Psoas muscle (tissue), 7 donors: ENCODE measurements at regions not wholly inside any gene's neighbourhood (a gene's known extent, or its start where the extent isn't known, plus 50 kb on each side); places are given as distances from the start of the nearest gene placed in this dataset.

Source experiments
- ATAC-seq, 4 donors: fragments of 200-7000 bp; cut with Tn5 transposase; one replicate each; pipeline ENCODE4 v1.9.1; 2020; ENCODE audit warnings: moderate library complexity in 3 of 4, mild to moderate bottlenecking in 2 of 4
- DNase-seq, 2 donors: peaks; one replicate each; pipeline ENCODE4 v3.0.0-alpha.2; 2020
- H3K27ac ChIP-seq: fragments of 200-600 bp; one replicate; pipeline ENCODE4 v1.8.0; 2022
- H3K27me3 ChIP-seq, 3 donors: fragments of 200-600 bp in 1 of 3; one replicate each; pipeline versions ENCODE4 v1.6.1 to v1.8.0; 2013 to 2022; ENCODE audit warnings: low read length in 2 of 3, mild to moderate bottlenecking in 2 of 3, moderate library complexity in 1 of 3; ENCODE audit not compliant: insufficient read depth in 3 of 3
- H3K36me3 ChIP-seq, 2 donors: fragments of 200-600 bp in 1 of 2; one replicate each; pipeline versions ENCODE4 v1.6.1 to v1.8.0; 2013 to 2022; ENCODE audit warnings: low read depth in 1 of 2, mild to moderate bottlenecking in 1 of 2, moderate library complexity in 1 of 2; ENCODE audit not compliant: insufficient read depth in 1 of 2
- H3K4me1 ChIP-seq: fragments of 200-600 bp; one replicate; pipeline ENCODE4 v1.8.0; 2022
- H3K4me3 ChIP-seq: fragments of 200-600 bp; one replicate; pipeline ENCODE4 v1.8.0; 2022; ENCODE audit warnings: mild to moderate bottlenecking
- H3K9me3 ChIP-seq: fragments of 200-600 bp; one replicate; pipeline ENCODE4 v1.8.0; 2022
- WGBS, 3 donors: extraction: QIAGEN DNeasy Blood & Tissue Kit; methylation state at CpG; one replicate each; pipeline versions ENCODE4 v1.1.6 to v1.1.7; 2013; 5-methylcytosine and 5-hydroxymethylcytosine counted together
- intact Hi-C, 2 donors: fragments of 100-400 bp; cut with DNase I; formaldehyde crosslinking; loops; one replicate each; pipeline versions ENCODE4 v1.11.0 to v1.14.2; 2022
- TF ChIP-seq, protein P1 (sequence below): fragments of 200-600 bp; IDR thresholded peaks from one replicate; pipeline ENCODE4 v1.8.0; 2022; ENCODE audit warnings: antibody characterized with exemption
- donor health status: healthy with polysubstance abuse.
- donor health status: DM: no; HTN: no; CAD: no; lungs with moderate emphysema.
- donor health status: Bipolar disorder and iron deficiency.
- donor health status: healthy.
- donor health status: DM: yes; HTN: yes; CAD: no.
- donor health status: DM: no; HTN: no; CAD: no.
- donor health status: DM: yes; HTN: yes; CAD: no.

DNA sequence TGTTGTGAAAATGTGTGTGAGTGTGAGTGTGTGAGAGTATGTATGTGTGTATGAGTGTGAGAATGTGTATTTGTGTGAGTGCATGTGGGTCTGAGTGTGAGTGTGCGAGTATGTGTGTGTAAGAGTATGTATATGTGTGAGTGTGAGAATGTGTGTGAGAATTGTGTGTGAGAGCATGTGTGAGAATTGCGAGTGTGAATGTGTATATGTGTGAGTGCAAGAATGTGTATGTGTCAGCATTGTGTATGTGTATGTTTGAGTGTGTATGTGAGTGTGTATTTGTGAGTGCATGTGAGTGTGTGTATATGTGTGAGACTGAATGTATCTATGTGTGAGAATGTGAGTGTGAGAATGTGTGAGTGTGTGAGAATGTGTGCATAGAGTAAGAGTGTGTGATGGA, 72.0 kb upstream of the PCBD1 start:
- Histone ChIP-seq H3K4me1 (no peaks in the 10 kb centered on the region), H3K36me3 (no peaks in the 10 kb centered on the region), H3K27me3 (peaks cover 0 to 4% (median 0%) of the 10 kb centered on the region in 3 donors), H3K9me3 (no peaks in the 10 kb centered on the region), H3K4me3 (no peak overlapping the region), H3K27ac (no peak overlapping the region)
- DNase-seq (no peak), ATAC-seq (no peak)
- TF ChIP-seq, protein P1, sequence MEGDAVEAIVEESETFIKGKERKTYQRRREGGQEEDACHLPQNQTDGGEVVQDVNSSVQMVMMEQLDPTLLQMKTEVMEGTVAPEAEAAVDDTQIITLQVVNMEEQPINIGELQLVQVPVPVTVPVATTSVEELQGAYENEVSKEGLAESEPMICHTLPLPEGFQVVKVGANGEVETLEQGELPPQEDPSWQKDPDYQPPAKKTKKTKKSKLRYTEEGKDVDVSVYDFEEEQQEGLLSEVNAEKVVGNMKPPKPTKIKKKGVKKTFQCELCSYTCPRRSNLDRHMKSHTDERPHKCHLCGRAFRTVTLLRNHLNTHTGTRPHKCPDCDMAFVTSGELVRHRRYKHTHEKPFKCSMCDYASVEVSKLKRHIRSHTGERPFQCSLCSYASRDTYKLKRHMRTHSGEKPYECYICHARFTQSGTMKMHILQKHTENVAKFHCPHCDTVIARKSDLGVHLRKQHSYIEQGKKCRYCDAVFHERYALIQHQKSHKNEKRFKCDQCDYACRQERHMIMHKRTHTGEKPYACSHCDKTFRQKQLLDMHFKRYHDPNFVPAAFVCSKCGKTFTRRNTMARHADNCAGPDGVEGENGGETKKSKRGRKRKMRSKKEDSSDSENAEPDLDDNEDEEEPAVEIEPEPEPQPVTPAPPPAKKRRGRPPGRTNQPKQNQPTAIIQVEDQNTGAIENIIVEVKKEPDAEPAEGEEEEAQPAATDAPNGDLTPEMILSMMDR = no peak
- WGBS, 3 donors = 95 to 99% (median 95%) methylated on average over 2 of the region's 2 CpGs
- intact Hi-C loops = no loop called here

DNA sequence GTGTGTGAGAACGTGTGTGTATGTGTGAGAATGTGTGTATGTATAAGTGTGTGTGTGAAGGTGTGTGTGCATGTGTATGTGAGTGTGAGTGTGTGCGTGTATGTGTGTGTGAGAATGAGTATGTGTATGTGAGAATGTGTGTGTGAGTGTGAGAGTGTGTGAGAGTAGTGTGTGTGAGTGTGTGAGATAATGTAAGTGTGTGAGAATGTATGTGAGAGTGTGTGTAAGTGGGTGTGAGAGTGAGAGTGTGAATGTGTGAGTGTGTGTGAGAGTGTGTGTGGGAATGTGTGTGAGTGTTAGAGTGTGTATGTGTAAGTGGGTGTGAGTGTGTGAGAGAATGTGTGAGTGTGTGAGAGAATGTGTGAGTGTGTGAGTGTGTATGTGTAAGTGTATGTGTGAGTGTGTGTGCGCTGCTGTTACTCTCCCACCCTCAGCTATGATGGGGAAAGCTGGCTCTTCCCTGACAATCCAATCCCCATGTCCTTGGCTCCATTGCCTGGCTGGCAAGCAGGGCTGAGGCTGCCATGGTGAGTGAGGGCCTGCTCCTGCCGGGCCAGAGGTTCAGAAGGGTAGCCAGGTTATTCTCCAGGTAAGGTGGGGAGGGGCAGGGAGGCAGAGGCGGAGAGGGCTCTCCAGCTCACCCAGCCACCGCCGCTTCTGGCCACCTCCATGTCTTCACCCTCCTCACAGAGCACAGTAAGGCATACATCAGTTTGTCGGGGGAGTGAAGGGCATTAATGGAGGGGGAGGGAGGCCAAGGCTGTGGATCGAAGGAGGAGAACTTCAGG, 72.6 kb upstream of the PCBD1 start:
- WGBS, 3 donors = 72 to 95% (median 78%) methylated on average over 9 of the region's 9 CpGs
- H3K36me3 ChIP-seq = no peaks in the 10 kb centered on the region
- peaks cover 0 to 4% (median 0%) of the 10 kb centered on the region in 3 donors for H3K27me3 ChIP-seq
- intact Hi-C loops = no loop called here
- no peak for DNase-seq
- no peaks in the 10 kb centered on the region for H3K9me3 ChIP-seq
- no peak overlapping the region for H3K4me3 ChIP-seq
- no peak for ATAC-seq
- H3K27ac ChIP-seq = no peak overlapping the region
- H3K4me1 ChIP-seq = no peaks in the 10 kb centered on the region
- TF ChIP-seq, protein P1 = no peak

DNA sequence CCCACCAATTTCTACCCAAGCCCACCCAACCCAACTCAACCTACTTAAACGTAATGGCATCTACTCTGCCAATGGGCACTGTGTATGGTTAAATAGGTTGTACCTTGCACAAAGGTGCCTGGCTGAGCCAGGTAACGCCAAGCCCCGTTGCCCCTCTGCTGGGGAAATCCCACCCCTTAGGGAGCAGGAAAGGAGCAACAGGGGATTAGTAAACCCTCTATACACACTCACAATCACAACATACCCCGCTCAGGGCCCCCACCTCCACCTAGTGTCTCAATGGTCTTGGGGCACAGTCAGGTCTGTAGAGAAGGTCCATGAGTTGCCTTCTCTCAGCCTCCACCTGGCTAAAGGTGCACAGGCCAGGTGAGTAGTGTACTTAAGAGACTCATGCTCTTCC, 74.3 kb upstream of the PCBD1 start:
- TF ChIP-seq, protein P1 = no peak
- no peaks in the 10 kb centered on the region for H3K9me3 ChIP-seq
- H3K4me1 ChIP-seq = no peaks in the 10 kb centered on the region
- no peak overlapping the region for H3K27ac ChIP-seq
- WGBS, 3 donors = 87 to 91% (median 89%) methylated on average over 4 of the region's 4 CpGs
- peaks cover 0 to 4% (median 0%) of the 10 kb centered on the region in 3 donors for H3K27me3 ChIP-seq
- no peaks in the 10 kb centered on the region for H3K36me3 ChIP-seq
- ATAC-seq = no peak
- no peak for DNase-seq
- intact Hi-C loops = no loop called here
- H3K4me3 ChIP-seq = no peak overlapping the region

DNA sequence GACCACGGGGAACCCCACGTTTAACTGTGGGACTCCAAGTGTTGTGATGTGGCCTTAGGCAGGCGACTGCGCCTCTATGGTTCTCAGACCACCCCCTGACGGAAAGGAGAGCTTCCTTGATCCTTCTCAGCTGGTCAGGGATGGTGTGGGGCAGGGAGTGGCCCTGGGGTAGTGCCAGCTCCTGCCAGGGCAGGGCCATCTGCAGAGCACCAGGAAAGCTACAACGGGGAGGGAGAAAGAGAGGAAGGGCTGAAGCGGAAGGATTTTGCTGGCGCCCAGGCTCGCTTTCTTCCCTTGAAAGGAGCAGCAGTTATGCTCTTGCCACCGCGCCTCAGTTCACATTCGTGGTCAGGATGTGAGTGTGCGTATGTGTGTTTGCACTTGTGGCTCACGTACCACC, 74.9 kb upstream of the PCBD1 start:
- no peaks in the 10 kb centered on the region for H3K9me3 ChIP-seq
- no peak for DNase-seq
- no peak overlapping the region for H3K27ac ChIP-seq
- WGBS, 3 donors = 81 to 84% (median 82%) methylated on average over 14 of the region's 14 CpGs
- peaks cover 0 to 4% (median 0%) of the 10 kb centered on the region in 3 donors for H3K27me3 ChIP-seq
- H3K36me3 ChIP-seq = no peaks in the 10 kb centered on the region
- no peak for ATAC-seq
- TF ChIP-seq, protein P1 = no peak
- H3K4me3 ChIP-seq = no peak overlapping the region
- intact Hi-C loops = no loop called here
- H3K4me1 ChIP-seq = peaks cover 4% of the 10 kb centered on the region

DNA sequence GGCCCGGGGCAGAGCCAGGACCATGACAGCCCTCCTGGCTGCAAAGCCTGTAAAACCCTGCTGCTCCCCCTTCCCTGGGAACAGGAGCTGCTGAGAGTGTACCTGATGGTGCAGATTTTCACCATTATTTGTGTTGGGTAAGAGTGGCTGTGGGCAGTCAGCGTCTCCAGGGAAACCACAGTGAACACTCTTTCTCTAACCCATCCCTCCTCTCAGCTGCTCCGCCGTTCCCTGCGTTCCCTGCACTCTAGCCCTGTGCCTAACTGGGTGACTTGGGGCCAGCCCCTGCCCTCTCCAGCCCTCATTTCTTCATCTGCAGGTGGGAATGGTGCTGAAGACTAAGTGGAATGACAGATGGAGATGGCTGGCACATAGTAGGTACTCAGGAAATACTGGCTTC, 75.9 kb upstream of the PCBD1 start:
- peaks cover 4% of the 10 kb centered on the region for H3K4me1 ChIP-seq
- H3K27me3 ChIP-seq = peaks cover 0 to 4% (median 0%) of the 10 kb centered on the region in 3 donors
- intact Hi-C loops = no loop called here
- DNase-seq (no peak), ATAC-seq (no peak)
- TF ChIP-seq, protein P1 = no peak
- H3K9me3 ChIP-seq = no peaks in the 10 kb centered on the region
- 66 to 86% (median 82%) methylated on average over 5 of the region's 5 CpGs for WGBS, 3 donors
- no peak overlapping the region for H3K4me3 ChIP-seq
- no peaks in the 10 kb centered on the region for H3K36me3 ChIP-seq
- H3K27ac ChIP-seq = no peak overlapping the region
